ENCODE measurements at regions not wholly inside any gene's neighbourhood (a gene's known extent, or its start where the extent isn't known, plus 50 kb on each side); places are given as distances from the start of the nearest gene placed in this dataset.

DNA sequence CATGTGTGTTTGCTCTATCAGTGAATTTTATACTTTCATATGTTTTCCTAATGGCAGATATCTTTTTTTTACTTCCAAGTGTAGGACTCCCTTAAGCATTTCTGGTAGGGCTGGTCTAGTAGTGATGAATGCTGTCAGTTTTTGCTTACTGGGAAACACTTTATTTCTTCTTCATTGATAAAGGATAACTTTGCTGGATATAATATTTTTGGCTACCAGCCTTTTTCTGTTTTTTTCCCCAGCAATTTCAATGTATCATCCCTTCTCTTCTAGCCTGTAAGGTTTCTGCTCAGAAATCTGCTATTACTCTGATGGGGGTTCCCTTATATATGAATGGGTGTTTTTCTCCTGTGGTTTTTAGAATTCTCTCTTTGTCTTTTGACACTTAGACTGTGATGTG lies 980.6 kb upstream of the PIK3C3 start:
- Histone ChIP-seq H3K9me3 (peaks cover 8% of the 10 kb centered on the region), H3K4me1 (no peaks in the 10 kb centered on the region), H3K4me3 (no peak overlapping the region), H3K36me3 (no peaks in the 10 kb centered on the region), H3K27ac (no peak overlapping the region), H3K27me3 (no peaks in the 10 kb centered on the region)
- TF ChIP-seq EP300 (IDR thresholded peaks at IDR 0.05) (no peak), POLR2AphosphoS5 (IDR thresholded peaks at IDR 0.05) (no peak), POLR2A (IDR thresholded peaks at IDR 0.05) (no peak)
- TF ChIP-seq, protein P1, sequence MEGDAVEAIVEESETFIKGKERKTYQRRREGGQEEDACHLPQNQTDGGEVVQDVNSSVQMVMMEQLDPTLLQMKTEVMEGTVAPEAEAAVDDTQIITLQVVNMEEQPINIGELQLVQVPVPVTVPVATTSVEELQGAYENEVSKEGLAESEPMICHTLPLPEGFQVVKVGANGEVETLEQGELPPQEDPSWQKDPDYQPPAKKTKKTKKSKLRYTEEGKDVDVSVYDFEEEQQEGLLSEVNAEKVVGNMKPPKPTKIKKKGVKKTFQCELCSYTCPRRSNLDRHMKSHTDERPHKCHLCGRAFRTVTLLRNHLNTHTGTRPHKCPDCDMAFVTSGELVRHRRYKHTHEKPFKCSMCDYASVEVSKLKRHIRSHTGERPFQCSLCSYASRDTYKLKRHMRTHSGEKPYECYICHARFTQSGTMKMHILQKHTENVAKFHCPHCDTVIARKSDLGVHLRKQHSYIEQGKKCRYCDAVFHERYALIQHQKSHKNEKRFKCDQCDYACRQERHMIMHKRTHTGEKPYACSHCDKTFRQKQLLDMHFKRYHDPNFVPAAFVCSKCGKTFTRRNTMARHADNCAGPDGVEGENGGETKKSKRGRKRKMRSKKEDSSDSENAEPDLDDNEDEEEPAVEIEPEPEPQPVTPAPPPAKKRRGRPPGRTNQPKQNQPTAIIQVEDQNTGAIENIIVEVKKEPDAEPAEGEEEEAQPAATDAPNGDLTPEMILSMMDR (IDR thresholded peaks at IDR 0.05) = no peak
- no peak for DNase-seq (ENCODE audit: low spot score in 2 of 2)

GRCh38 chr18:40962784-40963183 lies 992.2 kb upstream of the PIK3C3 start:
- no peaks in the 10 kb centered on the region for H3K36me3 ChIP-seq
- H3K4me1 ChIP-seq = no peaks in the 10 kb centered on the region
- no peaks in the 10 kb centered on the region for H3K9me3 ChIP-seq
- H3K27me3 ChIP-seq = no peaks in the 10 kb centered on the region
- DNase-seq (ENCODE audit: low spot score in 2 of 2) = no peak
- no peak overlapping the region for H3K4me3 ChIP-seq
- TF ChIP-seq EP300 (IDR thresholded peaks at IDR 0.05) = no peak
- TF ChIP-seq, protein P1 (IDR thresholded peaks at IDR 0.05) = no peak
- no peak for TF ChIP-seq POLR2AphosphoS5 (IDR thresholded peaks at IDR 0.05)
- TF ChIP-seq POLR2A (IDR thresholded peaks at IDR 0.05) = no peak
- H3K27ac ChIP-seq = no peak overlapping the region
- 77% methylated on average over 1 of the region's 1 CpG for WGBS

- H3K9me3 ChIP-seq = no peaks in the 10 kb centered on the region
- H3K36me3 ChIP-seq = no peaks in the 10 kb centered on the region
- H3K4me3 ChIP-seq = no peak overlapping the region
- no peak overlapping the region for H3K27ac ChIP-seq
- 66% methylated on average over 2 of the region's 2 CpGs for WGBS
- TF ChIP-seq POLR2AphosphoS5 (IDR thresholded peaks at IDR 0.05) (no peak), POLR2A (IDR thresholded peaks at IDR 0.05) (no peak), EP300 (IDR thresholded peaks at IDR 0.05) (no peak)
- TF ChIP-seq, protein P1 (IDR thresholded peaks at IDR 0.05) = no peak
- no peaks in the 10 kb centered on the region for H3K4me1 ChIP-seq
- DNase-seq (ENCODE audit: low spot score in 2 of 2) = no peak
- no peaks in the 10 kb centered on the region for H3K27me3 ChIP-seq
Measured at GRCh38 chr18:40957533-40958070, 997.4 kb upstream of the PIK3C3 start.

- Histone ChIP-seq H3K27ac (no peak overlapping the region), H3K27me3 (no peaks in the 10 kb centered on the region), H3K36me3 (no peaks in the 10 kb centered on the region), H3K9me3 (no peaks in the 10 kb centered on the region), H3K4me1 (no peaks in the 10 kb centered on the region), H3K4me3 (no peak overlapping the region)
- TF ChIP-seq, protein P1 (IDR thresholded peaks at IDR 0.05) = no peak
- TF ChIP-seq EP300 (IDR thresholded peaks at IDR 0.05) (no peak), POLR2AphosphoS5 (IDR thresholded peaks at IDR 0.05) (no peak), POLR2A (IDR thresholded peaks at IDR 0.05) (no peak)
- 75% methylated on average over 1 of the region's 1 CpG for WGBS
- no peak for DNase-seq (ENCODE audit: low spot score in 2 of 2)
Measured at GRCh38 chr18:40956213-40956612, 998.8 kb upstream of the PIK3C3 start.

DNA sequence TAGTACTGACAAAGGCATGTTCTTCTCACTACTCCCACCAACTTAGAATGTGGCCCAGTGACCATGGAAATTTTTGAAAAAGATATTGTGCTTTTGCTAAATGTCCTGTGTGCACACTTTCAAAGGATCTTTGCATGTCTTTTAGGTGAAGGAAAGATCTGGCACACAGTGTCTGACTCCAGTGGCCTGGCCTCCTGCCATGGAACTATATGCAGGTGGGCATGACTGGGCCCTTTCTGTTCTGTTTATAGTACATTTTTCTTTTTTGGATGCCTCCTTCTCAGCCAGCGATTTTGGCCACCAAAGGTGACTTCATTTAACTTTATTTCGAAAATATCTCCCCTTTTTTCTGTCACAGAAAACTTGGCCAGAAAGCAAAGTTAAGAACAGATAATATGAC lies 999.7 kb upstream of the PIK3C3 start:
- WGBS = 58% methylated on average over 2 of the region's 2 CpGs
- DNase-seq (ENCODE audit: low spot score in 2 of 2) = no peak
- TF ChIP-seq, protein P1 (IDR thresholded peaks at IDR 0.05) = no peak
- TF ChIP-seq POLR2AphosphoS5 (IDR thresholded peaks at IDR 0.05) (no peak), EP300 (IDR thresholded peaks at IDR 0.05) (no peak), POLR2A (IDR thresholded peaks at IDR 0.05) (no peak)
- Histone ChIP-seq H3K36me3 (no peaks in the 10 kb centered on the region), H3K27me3 (no peaks in the 10 kb centered on the region), H3K4me1 (no peaks in the 10 kb centered on the region), H3K9me3 (no peaks in the 10 kb centered on the region), H3K27ac (no peak overlapping the region), H3K4me3 (no peak overlapping the region)
